ENCODE measurements at regions not wholly inside any gene's neighbourhood (a gene's known extent, or its start where the extent isn't known, plus 50 kb on each side); places are given as distances from the start of the nearest gene placed in this dataset.

- DNase-seq (ENCODE audit: low read depth): no peak
- H3K4me3 ChIP-seq (replicated peaks; ENCODE audit: low read depth, low read length): no peak overlapping the region
- no peak for TF ChIP-seq CTCF (IDR thresholded peaks at IDR 0.05; ENCODE audit: low read length, missing control alignments)
Observed at GRCh38 chr1:73811798-73812197, 386.2 kb downstream of the LRRIQ3 start.

- no peak for TF ChIP-seq CTCF (IDR thresholded peaks at IDR 0.05; ENCODE audit: low read length, missing control alignments)
- no peak for DNase-seq (ENCODE audit: low read depth)
- H3K4me3 ChIP-seq (replicated peaks; ENCODE audit: low read depth, low read length): no peak overlapping the region
Observed at GRCh38 chr1:73804935-73805334, 393.0 kb downstream of the LRRIQ3 start.

- DNase-seq (ENCODE audit: low read depth): no peak
- no peak overlapping the region for H3K4me3 ChIP-seq (replicated peaks; ENCODE audit: low read depth, low read length)
- no peak for TF ChIP-seq CTCF (IDR thresholded peaks at IDR 0.05; ENCODE audit: low read length, missing control alignments)
Observed at GRCh38 chr1:73803380-73803779, 394.6 kb downstream of the LRRIQ3 start.

GRCh38 chr1:73801912-73802429 lies 396.0 kb downstream of the LRRIQ3 start:
- no peak for DNase-seq (ENCODE audit: low read depth)
- no peak overlapping the region for H3K4me3 ChIP-seq (replicated peaks; ENCODE audit: low read depth, low read length)
- no peak for TF ChIP-seq CTCF (IDR thresholded peaks at IDR 0.05; ENCODE audit: low read length, missing control alignments)

- peak; percentile 33 for DNase-seq (ENCODE audit: low read depth)
- no peak overlapping the region for H3K4me3 ChIP-seq (replicated peaks; ENCODE audit: low read depth, low read length)
- TF ChIP-seq CTCF (IDR thresholded peaks at IDR 0.05; ENCODE audit: low read length, missing control alignments): no peak
Observed at GRCh38 chr1:73800376-73800775, 397.6 kb downstream of the LRRIQ3 start.

- DNase-seq (ENCODE audit: low read depth): no peak
Observed at GRCh38 chr1:73789965-73790364, 408.0 kb downstream of the LRRIQ3 start.

More at GRCh38 chr1:73789965-73790364, 408.0 kb downstream of the LRRIQ3 start:
- TF ChIP-seq CTCF (IDR thresholded peaks at IDR 0.05; ENCODE audit: low read length, missing control alignments): no peak
- H3K4me3 ChIP-seq (replicated peaks; ENCODE audit: low read depth, low read length): no peak overlapping the region

All from fibroblast of pulmonary artery (primary cell).